A549 (cell line): ENCODE measurements at regions not wholly inside any gene's neighbourhood (a gene's known extent, or its start where the extent isn't known, plus 50 kb on each side); places are given as distances from the start of the nearest gene placed in this dataset.

Source experiments
- CHD4 ChIP-seq: fragments of 200-600 bp; sonication (generic); IDR thresholded peaks from 2 replicates; pipeline ENCODE4 v1.6.1; 2016; ENCODE audit warnings: antibody characterized with exemption, mild to moderate bottlenecking, borderline replicate concordance
- HDAC2 ChIP-seq: fragments of 200-600 bp; sonication (generic); IDR thresholded peaks from 2 replicates; pipeline ENCODE4 v1.6.1; 2016
- POLR2A ChIP-seq: IDR thresholded peaks from 2 replicates; pipeline ENCODE4 v1.6.1; 2012; ENCODE audit warnings: mild to moderate bottlenecking, low read length
- TF ChIP-seq, protein P1 (sequence below): fragments of >200 bp; sonication (Bioruptor Twin); formaldehyde crosslinking; IDR thresholded peaks from 3 replicates; pipeline ENCODE4 v1.5.1; 2016
- TF ChIP-seq, protein P2 (sequence below): fragments of 200-600 bp; sonication (generic); IDR thresholded peaks from 2 replicates; pipeline ENCODE4 v1.6.1; 2016; ENCODE audit warnings: antibody characterized with exemption, mild to moderate bottlenecking, moderate library complexity

DNA sequence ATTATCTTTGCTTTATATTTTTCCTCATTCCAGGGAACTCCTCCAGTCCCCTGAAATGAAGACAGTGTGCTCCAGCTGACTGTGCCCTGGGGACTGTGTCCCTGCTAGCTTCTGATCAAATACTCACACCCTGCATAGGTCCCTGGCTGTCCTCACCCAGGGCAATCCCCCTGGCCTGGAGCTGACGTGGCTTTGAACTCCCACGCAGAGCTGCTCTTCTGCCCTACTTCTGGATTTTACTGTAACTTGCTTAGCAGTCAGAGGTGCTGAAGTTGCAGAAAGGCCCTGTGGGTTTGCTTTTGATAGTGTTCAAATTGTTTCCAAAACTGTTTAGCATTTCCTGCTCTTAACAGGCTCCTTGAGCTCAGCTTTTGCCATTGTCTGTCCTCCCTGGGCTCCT lies 186.5 kb downstream of the FASLG start:
- TF ChIP-seq, protein P1, sequence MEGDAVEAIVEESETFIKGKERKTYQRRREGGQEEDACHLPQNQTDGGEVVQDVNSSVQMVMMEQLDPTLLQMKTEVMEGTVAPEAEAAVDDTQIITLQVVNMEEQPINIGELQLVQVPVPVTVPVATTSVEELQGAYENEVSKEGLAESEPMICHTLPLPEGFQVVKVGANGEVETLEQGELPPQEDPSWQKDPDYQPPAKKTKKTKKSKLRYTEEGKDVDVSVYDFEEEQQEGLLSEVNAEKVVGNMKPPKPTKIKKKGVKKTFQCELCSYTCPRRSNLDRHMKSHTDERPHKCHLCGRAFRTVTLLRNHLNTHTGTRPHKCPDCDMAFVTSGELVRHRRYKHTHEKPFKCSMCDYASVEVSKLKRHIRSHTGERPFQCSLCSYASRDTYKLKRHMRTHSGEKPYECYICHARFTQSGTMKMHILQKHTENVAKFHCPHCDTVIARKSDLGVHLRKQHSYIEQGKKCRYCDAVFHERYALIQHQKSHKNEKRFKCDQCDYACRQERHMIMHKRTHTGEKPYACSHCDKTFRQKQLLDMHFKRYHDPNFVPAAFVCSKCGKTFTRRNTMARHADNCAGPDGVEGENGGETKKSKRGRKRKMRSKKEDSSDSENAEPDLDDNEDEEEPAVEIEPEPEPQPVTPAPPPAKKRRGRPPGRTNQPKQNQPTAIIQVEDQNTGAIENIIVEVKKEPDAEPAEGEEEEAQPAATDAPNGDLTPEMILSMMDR, result no peak
- TF ChIP-seq HDAC2, result no peak
- TF ChIP-seq, protein P2, sequence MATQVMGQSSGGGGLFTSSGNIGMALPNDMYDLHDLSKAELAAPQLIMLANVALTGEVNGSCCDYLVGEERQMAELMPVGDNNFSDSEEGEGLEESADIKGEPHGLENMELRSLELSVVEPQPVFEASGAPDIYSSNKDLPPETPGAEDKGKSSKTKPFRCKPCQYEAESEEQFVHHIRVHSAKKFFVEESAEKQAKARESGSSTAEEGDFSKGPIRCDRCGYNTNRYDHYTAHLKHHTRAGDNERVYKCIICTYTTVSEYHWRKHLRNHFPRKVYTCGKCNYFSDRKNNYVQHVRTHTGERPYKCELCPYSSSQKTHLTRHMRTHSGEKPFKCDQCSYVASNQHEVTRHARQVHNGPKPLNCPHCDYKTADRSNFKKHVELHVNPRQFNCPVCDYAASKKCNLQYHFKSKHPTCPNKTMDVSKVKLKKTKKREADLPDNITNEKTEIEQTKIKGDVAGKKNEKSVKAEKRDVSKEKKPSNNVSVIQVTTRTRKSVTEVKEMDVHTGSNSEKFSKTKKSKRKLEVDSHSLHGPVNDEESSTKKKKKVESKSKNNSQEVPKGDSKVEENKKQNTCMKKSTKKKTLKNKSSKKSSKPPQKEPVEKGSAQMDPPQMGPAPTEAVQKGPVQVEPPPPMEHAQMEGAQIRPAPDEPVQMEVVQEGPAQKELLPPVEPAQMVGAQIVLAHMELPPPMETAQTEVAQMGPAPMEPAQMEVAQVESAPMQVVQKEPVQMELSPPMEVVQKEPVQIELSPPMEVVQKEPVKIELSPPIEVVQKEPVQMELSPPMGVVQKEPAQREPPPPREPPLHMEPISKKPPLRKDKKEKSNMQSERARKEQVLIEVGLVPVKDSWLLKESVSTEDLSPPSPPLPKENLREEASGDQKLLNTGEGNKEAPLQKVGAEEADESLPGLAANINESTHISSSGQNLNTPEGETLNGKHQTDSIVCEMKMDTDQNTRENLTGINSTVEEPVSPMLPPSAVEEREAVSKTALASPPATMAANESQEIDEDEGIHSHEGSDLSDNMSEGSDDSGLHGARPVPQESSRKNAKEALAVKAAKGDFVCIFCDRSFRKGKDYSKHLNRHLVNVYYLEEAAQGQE, result no peak
- TF ChIP-seq POLR2A, result no peak
- TF ChIP-seq CHD4, result no peak
